ENCODE measurements at regions not wholly inside any gene's neighbourhood (a gene's known extent, or its start where the extent isn't known, plus 50 kb on each side); places are given as distances from the start of the nearest gene placed in this dataset.

DNA sequence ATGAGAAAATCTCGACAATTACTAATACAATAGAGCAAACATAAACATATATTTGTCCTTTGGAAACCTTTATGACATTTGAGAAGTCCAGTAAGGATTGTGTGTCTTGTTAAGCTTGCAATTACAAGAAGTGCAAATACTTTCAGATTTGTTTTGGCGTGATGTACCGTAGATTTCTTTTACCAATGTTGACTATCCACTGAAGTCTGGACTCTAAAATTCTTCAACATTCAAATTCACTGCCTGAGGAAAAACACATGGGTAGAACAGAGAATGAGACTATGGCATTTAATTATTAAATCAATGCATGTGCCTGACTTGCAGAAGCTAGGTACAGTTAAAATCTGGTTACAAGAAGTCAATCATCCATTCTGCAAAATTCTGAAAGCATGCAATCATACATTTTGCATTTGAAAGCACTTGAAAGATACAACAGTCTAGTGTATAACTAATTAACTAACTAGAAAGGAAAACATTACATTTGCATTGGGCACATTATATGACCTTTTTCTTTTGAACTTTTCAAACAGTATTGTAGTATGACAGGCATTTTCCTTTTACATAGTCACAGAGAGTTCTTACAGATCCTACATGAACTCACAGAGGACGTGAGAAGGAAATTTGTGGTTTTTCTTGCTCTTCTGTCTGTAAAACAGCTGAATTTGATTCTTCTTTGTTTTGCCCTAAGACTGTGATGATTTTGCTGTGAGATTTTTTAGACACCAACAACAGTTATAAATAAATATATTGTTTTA lies 511.1 kb upstream of the ADGRL4 start (continued):
- TF ChIP-seq, protein P1, sequence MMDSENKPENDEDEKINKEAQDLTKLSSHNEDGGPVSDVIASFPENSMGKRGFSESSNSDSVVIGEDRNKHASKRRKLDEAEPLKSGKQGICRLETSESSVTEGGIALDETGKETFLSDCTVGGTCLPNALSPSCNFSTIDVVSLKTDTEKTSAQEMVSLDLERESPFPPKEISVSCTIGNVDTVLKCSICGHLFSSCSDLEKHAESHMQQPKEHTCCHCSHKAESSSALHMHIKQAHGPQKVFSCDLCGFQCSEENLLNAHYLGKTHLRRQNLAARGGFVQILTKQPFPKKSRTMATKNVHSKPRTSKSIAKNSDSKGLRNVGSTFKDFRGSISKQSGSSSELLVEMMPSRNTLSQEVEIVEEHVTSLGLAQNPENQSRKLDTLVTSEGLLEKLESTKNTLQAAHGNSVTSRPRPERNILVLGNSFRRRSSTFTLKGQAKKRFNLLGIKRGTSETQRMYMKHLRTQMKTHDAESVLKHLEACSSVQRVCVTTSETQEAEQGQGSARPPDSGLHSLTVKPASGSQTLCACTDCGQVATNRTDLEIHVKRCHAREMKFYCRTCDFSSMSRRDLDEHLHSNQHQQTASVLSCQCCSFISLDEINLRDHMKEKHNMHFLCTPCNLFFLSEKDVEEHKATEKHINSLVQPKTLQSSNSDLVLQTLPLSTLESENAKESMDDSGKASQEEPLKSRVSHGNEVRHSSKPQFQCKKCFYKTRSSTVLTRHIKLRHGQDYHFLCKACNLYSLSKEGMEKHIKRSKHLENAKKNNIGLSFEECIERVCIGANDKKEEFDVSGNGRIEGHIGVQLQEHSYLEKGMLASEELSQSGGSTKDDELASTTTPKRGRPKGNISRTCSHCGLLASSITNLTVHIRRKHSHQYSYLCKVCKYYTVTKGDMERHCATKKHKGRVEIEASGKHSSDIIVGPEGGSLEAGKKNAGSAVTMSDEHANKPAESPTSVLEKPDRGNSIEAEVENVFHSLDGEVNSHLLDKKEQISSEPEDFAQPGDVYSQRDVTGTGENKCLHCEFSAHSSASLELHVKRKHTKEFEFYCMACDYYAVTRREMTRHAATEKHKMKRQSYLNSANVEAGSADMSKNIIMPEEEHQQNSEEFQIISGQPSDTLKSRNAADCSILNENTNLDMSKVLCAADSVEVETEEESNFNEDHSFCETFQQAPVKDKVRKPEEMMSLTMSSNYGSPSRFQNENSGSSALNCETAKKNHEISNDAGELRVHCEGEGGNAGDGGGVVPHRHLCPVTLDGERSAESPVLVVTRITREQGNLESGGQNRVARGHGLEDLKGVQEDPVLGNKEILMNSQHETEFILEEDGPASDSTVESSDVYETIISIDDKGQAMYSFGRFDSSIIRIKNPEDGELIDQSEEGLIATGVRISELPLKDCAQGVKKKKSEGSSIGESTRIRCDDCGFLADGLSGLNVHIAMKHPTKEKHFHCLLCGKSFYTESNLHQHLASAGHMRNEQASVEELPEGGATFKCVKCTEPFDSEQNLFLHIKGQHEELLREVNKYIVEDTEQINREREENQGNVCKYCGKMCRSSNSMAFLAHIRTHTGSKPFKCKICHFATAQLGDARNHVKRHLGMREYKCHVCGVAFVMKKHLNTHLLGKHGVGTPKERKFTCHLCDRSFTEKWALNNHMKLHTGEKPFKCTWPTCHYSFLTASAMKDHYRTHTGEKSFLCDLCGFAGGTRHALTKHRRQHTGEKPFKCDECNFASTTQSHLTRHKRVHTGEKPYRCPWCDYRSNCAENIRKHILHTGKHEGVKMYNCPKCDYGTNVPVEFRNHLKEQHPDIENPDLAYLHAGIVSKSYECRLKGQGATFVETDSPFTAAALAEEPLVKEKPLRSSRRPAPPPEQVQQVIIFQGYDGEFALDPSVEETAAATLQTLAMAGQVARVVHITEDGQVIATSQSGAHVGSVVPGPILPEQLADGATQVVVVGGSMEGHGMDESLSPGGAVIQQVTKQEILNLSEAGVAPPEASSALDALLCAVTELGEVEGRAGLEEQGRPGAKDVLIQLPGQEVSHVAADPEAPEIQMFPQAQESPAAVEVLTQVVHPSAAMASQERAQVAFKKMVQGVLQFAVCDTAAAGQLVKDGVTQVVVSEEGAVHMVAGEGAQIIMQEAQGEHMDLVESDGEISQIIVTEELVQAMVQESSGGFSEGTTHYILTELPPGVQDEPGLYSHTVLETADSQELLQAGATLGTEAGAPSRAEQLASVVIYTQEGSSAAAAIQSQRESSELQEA (CRISPR knock-in tag; IDR thresholded peaks at IDR 0.05; ENCODE audit: not compliant biosample characterization), result no peak
- TF ChIP-seq ZNF572 (CRISPR knock-in tag; IDR thresholded peaks at IDR 0.05) (no peak), KAT7 (CRISPR knock-in tag; IDR thresholded peaks at IDR 0.05; ENCODE audit: borderline replicate concordance) (no peak), USF2 (IDR thresholded peaks at IDR 0.05; ENCODE audit: low read depth, low read length) (no peak), USF2 (CRISPR knock-in tag; IDR thresholded peaks at IDR 0.05; ENCODE audit: borderline replicate concordance) (no peak), MIXL1 (CRISPR knock-in tag; IDR thresholded peaks at IDR 0.05) (no peak)
- TF ChIP-seq, protein P2, sequence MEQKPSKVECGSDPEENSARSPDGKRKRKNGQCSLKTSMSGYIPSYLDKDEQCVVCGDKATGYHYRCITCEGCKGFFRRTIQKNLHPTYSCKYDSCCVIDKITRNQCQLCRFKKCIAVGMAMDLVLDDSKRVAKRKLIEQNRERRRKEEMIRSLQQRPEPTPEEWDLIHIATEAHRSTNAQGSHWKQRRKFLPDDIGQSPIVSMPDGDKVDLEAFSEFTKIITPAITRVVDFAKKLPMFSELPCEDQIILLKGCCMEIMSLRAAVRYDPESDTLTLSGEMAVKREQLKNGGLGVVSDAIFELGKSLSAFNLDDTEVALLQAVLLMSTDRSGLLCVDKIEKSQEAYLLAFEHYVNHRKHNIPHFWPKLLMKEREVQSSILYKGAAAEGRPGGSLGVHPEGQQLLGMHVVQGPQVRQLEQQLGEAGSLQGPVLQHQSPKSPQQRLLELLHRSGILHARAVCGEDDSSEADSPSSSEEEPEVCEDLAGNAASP (CRISPR knock-in tag; IDR thresholded peaks at IDR 0.05; ENCODE audit: borderline replicate concordance), result no peak

Measured in HepG2 (cell line).